GM10248 (cell line): ENCODE measurements at regions not wholly inside any gene's neighbourhood (a gene's known extent, or its start where the extent isn't known, plus 50 kb on each side); places are given as distances from the start of the nearest gene placed in this dataset.

Experiments used
- CTCF ChIA-PET: fragments of 300-600 bp; sonication (Branson Sonifier 250); formaldehyde crosslinking; extraction: SDS; loops from one replicate; lab custom pipeline; 2021; ENCODE audit warnings: antibody characterized with exemption; lab: Yijun Ruan, JAX
- POLR2A ChIA-PET: fragments of 350-650 bp; sonication (Branson Sonifier 250); formaldehyde crosslinking; extraction: SDS; loops from one replicate; lab custom pipeline; 2020; ENCODE audit warnings: antibody characterized with exemption; lab: Yijun Ruan, JAX
- DNase-seq: peaks from one replicate; pipeline ENCODE4 v3.0.0; 2012; ENCODE audit errors: extremely low spot score
- TF ChIP-seq, protein P1 (sequence below): IDR thresholded peaks from 2 replicates; pipeline ENCODE4 v1.5.1; 2012; ENCODE audit warnings: mild to moderate bottlenecking, low read depth; ENCODE audit errors: extremely low read depth, missing control alignments, control extremely low read depth

DNA sequence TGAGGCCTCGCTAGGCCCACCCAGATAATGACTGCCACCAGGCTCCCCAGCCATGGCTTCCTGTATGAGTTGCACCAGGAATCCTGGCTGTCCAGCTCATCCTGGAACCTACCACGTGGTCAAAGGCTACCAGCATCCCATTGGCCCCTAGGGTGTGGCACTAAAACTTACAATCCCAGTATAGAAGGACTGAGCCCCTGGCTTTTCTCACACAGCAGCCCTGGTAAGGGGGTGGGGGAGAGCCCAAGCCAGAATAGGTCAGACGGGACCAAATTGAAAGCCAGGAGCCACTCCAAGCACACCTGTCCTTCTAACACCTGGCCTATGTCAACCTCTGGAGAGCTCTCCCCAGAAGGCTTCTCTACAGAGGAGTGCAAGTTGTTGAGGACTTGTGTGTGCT lies 269.3 kb upstream of the AGTR2 start:
- ChIA-PET POLR2A (no interaction called here), CTCF (no interaction called here)
- TF ChIP-seq, protein P1, sequence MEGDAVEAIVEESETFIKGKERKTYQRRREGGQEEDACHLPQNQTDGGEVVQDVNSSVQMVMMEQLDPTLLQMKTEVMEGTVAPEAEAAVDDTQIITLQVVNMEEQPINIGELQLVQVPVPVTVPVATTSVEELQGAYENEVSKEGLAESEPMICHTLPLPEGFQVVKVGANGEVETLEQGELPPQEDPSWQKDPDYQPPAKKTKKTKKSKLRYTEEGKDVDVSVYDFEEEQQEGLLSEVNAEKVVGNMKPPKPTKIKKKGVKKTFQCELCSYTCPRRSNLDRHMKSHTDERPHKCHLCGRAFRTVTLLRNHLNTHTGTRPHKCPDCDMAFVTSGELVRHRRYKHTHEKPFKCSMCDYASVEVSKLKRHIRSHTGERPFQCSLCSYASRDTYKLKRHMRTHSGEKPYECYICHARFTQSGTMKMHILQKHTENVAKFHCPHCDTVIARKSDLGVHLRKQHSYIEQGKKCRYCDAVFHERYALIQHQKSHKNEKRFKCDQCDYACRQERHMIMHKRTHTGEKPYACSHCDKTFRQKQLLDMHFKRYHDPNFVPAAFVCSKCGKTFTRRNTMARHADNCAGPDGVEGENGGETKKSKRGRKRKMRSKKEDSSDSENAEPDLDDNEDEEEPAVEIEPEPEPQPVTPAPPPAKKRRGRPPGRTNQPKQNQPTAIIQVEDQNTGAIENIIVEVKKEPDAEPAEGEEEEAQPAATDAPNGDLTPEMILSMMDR = no peak

DNA sequence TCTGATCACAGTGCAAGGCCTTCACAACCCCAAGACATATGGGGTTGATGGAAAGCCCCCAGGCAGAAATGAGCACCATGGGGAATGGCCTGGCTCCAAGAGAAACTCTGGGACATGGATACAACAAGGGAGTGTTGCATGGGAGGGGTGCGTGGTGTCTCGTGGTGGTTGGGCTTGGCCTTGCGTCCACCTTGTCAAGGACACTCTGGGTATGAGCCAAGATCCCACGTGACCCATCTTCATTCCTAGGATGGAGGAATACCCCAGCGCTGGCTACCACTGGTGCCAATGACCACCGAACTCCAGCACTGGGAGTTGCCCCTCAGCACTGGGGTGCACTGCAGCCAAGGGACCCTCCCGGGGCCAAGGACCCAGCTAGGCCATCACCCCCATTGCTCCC lies 267.5 kb upstream of the AGTR2 start:
- TF ChIP-seq, protein P1 = no peak
- DNase-seq = no peak
- CTCF ChIA-PET = no interaction called here
- POLR2A ChIA-PET = no interaction called here

More for the DNA sequence above, 269.3 kb upstream of the AGTR2 start:
- DNase-seq = no peak

DNA sequence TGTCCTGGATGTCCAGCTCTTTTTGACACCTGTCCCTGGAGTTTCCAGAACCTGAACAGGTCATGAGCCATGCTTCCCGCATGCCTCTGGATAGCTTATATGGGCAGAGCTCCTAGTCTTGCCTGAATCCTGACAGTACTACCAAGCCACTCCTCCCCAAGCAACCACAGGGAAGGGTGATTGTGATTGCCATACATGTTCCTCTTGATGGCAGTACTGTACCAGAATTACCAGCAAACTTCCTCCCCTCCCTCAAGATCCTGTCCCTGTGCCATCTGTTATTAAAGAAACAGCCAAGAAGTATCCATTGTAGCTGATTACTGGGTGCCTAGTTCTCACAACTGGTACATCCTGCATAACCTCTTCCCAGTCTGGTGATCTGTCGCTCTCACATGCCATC lies 264.3 kb upstream of the AGTR2 start:
- TF ChIP-seq, protein P1 = no peak
- DNase-seq = no peak
- ChIA-PET CTCF (no interaction called here), POLR2A (no interaction called here)

DNA sequence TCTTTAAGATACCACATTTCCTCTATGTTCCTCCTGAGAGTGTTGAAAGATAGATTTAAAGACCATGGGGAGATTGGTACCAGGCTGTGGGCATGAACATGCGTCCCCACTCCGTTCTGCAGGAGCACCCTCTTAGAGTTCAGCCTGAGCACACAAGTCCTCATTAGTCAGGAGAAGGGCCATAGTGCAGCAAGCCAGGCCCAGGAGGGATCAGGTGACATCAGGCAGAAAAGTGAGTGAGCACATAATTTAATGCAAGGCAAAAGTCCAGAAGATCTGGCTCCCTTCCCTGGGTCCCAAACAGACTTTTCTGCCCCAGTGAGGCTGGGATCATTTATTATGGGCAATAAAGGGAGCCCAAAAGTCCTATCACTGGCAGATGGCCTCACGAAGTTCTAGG lies 263.7 kb upstream of the AGTR2 start:
- CTCF ChIA-PET = no interaction called here
- TF ChIP-seq, protein P1 = no peak
- no peak for DNase-seq
- POLR2A ChIA-PET = no interaction called here

DNA sequence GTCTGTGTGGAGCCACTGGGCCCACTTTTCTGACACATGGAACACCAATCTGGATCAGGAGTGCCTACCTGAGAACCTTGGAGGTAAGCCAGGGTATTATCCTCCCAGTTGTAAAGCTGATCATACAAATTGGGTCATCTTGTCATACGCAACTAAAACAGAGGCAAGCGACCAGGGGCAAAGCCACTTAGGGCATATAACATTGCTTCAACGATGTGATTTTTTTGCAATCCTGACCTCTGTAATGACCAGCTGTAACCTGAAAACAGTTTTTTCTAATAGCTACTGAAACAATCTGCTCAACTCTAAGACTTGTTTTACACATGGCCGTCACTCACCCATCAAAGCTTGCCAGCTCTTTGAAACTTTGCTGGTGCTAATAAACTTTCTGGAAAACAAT lies 261.5 kb upstream of the AGTR2 start:
- TF ChIP-seq, protein P1 = no peak
- CTCF ChIA-PET = interaction anchor here (0.7 to 0.9 kb wide), 2 partner anchors 59 to 74 kb away, joined by 3 read pairs; no protein-coding TSS in a partner anchor
- POLR2A ChIA-PET = no interaction called here
- no peak for DNase-seq

DNA sequence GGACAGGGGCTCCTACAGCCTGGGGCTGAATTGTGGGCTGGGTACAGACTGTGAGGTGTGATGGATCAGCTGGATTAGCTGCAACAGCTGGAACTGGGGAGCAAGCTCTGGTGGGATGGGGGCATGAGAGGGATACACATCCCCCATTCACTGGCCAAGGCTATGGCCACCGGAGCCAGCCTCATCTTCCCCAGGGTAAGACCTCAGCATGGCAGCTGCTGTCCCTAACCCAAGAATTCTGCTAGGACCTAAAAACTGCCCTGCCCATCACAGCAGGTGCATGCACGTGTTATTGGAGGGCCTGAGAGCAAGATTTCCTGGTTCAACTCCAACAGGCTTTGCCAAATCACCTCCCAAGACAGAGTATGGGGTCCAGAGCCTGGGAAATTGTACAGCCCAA lies 258.6 kb upstream of the AGTR2 start:
- CTCF ChIA-PET = no interaction called here
- TF ChIP-seq, protein P1 = no peak
- POLR2A ChIA-PET = interaction anchor here (0.7 kb wide), 1 partner anchor 30 kb away, joined by 3 read pairs; no protein-coding TSS in a partner anchor
- no peak for DNase-seq

DNA sequence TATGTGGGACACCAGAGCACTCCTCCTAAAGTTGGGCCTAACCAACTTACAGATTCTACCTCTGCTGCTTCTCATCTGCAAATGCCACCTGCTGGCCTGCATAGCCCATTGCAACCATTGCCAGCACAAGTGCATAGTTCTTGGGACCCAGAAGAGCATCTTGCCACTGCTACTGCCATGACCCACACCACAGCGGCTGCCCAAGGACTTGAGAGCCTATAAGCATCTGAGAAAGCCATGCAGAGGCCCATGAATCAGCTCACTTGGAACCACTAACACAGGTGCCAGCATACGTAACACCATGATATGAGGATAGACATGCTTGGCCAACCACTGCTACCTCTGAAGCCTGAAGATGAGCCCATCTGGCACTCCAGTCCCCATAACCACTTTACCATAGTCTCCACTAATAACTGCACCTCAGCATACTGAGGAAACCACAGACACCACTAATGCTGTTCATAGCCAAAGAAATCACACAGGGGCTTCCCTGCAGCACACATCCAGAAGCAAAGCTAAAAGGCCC lies 258.1 kb upstream of the AGTR2 start:
- TF ChIP-seq, protein P1 = no peak
- ChIA-PET CTCF (no interaction called here), POLR2A (no interaction called here)
- DNase-seq = no peak
